Occipital lobe (tissue), 1 donor: ENCODE measurements at regions not wholly inside any gene's neighbourhood (a gene's known extent, or its start where the extent isn't known, plus 50 kb on each side); places are given as distances from the start of the nearest gene placed in this dataset.
"Not testable (repeated sequence)": the region's sequence is repeated elsewhere in the genome, so short reads cannot be mapped to it uniquely, and the experiment has no call there.

ENCODE experiments used
- DNase-seq: peaks from one replicate; lab custom pipeline; 2025; lab: John Stamatoyannopoulos, UW

DNA sequence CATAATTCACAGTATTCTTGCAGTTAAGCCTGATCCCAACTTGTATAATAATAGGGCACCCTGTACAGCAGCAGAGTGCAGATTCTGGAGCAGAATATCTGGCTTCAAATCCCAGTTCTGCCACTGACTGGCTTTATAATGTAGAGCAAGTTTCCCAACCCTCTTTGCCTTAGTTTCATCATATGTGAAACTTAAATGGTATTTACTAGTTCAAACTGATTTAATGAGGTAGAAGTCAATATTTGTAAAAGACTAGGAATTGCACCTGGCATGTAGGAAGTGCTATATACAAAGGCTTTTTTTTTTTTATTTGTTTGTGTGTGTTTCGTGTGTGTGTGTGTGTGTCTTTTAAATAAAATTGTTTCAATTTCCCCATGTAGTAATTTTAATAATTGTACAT, 125.9 kb downstream of the CCER1 start:
- no peak for DNase-seq

DNA sequence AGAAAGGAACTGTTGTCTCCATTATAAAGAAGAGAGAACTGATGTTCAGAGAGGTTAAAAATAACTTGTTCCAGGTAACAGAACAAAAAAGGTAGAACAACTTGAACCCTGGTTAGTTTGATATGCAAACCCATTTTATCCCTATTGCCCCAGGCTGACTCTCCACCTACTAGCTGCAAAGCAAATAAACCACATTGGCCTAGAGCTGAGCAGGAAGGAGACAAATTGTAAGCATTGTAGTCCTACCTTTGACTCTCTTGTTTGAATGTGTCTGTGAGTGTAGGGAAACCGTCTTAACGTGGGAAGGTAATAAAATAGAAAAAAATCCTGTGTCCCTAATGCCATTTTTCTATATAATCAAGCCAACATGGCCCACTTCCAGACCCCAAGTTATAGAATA, 126.4 kb downstream of the CCER1 start:
- DNase-seq, result no peak

DNA sequence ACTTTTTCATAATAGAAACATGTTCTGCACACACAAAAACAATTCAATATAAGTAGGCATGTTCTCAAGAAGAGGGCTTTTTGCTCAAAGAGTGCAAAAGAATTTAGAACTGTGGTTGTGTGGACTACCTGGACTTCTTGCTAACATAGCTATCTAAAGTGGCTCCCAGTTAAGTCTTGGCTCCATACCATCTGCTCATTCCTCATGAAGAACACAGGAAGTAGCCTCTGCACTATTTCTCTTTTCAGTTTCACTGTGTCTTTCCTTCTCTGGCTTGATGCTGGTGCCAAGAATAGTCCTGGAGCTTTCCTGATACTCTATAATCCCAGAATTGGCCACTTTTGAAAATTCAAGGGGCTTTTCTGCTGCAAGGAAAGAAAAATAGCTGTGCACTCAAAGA, 127.4 kb downstream of the CCER1 start:
- no peak for DNase-seq

DNA sequence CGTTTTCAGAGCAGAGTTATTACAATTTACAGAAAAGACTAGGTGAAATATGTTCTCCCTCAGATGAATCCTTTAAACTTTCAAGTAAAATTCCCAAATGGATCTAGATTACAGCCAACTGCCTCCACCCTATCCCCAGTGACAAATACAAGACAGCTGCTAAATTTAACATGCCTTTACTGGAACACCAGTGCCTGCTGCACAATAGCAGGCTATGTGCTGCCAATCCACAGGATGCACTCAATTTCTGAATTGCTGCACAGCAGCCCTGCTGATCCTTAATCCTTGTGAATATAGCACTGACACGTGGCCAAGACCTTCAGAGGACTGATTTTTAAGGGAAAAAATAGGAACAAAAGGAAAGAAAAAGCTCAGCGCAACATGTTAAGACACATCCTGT, 128.9 kb downstream of the CCER1 start:
- DNase-seq, result no peak

DNA sequence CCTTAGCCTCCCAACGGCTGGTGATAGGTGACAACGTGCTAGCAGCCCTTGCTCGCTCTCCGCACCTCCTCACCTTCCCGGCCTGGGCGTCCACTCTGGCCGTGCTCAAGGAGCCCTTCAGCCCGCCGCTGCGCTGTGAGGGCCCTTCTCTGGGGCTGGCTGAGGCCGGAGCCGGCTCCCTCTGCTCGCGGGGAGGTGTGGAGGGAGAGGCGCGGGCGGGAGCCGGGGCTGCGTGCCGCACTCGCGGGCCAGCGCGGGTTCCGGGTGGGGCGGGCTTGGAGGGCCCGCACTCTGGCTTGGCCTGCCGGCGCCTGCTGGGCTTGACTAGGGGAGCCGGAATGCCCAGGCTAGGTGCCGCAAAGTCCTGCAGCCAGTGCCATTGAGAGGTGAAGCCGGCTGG, 131.1 kb downstream of the CCER1 start:
- no peak for DNase-seq

DNA sequence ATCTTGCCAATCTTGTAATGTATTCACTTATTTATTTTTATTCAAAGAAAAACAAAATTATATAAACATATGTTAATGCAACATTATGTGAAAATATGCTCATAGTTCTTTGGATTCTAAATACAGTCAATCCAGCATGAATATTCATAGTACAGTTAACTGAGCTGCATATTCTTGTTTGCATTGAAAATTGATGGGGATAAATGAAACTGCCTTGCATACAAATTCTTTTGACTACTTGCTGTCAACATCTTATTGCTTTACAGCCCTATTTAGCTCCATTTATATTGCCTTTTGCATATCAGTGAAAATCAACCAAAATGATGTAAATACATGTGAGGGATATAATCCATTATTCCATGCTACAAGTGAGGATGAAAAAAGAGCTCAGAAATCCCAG, 135.3 kb downstream of the CCER1 start:
- DNase-seq, result no peak

DNA sequence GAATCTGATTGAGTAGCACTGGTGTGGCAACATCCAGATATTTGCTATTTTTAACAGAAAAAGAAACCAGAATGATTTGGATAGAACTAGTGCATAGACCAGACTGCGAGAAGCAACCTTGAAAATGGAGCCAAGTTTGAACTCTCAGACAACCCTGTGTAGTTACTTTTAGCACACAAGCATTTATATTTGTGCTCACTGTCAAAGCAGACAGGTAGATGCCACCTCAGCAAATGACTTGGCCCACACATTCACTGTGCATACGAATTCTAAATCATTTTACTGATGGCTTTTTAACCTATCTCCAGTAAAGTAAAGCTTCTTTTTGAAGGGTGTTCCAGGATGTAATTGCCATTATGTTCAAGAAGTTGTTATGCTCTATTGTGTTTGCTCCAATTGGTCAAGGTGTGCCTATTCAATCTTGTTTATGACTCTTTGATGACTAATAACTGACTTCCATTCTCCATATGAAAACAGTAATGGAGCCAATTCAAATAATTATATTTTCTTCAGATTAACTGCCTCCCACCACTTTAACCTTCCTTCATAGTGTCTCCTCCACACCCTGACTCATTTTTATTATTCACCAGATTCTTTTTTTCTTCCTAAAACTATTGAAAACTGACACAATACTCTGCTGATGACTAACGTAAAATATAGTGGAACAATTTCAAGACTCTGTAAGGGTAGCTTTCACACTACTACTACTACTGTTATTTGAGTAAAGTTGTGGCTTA, 138.5 kb downstream of the CCER1 start:
- no peak for DNase-seq

DNA sequence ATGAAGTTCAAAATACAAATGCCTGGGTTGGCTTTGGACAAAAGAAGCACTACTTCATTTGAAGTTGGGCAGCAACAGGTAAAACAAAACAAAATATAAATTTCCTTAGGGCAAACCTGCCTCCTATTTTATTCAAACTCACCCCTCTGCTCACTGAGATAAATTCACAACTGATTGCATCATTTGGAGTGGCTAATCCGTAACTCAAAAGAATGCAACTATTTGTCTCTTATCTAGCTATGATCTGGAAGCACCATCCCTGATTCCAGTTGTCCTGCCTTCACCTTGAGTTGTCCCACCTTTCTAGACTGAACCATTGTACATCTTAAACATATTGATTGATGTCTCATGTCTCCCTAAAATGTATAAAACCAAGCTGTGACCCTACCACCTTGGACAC, 145.0 kb downstream of the CCER1 start:
- DNase-seq, result no peak

DNA sequence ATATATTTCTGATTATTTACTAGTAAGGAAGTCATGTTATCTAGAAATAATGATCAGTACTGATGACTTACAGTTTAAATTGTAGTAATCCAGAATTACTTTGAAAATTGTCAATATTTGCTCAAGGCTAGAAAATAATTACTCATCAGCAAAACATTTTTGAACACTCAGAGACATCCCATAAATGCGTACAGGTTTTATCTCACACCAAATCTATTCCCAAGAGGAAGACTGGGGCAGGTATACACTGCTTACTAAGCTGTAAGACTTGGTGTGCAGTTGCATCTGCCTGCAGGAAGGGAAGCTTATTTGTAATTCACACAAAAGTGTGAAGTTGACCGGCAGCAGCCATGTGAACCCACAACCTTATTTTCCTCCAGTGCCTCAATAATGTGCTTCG, 146.4 kb downstream of the CCER1 start:
- DNase-seq, result no peak

DNA sequence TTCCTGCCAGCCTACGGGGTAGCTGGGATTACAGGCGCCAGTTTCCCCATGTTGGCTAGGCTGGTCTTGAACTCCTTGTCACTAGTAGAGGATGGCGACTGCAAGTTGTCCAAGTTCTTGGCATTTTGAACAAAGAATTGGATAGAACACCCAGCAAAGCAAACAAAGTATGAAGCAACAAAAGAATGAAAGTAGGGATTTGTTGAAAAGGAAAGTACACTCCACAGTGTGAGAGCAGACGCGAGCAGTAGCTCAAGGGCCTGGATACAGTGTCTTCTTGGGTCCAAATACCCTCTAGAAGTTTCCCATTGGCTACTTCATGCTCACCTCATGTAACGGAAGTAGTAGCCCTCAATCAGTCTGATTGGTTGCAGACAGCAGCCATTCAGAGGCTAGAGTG, 152.2 kb downstream of the CCER1 start:
- no peak for DNase-seq

DNA sequence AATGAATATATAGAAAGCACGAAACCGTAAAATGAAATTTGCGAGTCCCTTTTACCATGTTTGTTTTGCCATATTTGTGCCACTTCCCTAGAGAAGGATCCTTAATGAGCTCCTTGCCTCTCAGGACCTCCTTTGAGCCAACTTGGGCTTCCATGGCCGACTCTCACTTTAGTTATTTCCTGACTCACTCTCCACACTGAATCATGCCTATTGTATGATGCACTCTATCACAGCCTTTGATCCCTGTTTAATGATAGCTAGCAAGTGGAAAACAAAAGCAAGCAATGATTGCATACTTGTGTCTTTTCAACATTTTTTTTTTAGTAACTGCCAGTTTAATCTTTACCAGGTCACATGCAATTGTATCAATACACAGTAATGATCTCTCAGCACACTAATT, 153.2 kb downstream of the CCER1 start:
- DNase-seq, result no peak

DNA sequence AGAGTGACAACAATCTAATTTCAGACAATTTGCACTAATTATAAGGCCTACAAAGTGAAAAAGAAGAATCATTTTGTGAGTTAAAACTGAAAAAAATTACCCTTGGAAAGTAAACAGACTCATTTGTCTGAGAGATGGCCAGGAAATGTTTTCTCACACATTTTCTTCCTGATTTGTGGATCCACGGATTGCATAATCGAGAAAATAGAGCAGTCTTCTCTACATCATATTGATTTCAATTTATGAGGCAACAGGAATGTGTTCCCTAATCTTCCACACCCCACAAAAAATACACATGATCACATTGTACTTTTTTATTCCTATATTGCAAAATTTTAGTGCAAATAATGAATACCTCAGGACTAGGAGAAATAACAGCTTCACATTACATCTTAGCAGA, 160.8 kb downstream of the CCER1 start:
- no peak for DNase-seq

DNA sequence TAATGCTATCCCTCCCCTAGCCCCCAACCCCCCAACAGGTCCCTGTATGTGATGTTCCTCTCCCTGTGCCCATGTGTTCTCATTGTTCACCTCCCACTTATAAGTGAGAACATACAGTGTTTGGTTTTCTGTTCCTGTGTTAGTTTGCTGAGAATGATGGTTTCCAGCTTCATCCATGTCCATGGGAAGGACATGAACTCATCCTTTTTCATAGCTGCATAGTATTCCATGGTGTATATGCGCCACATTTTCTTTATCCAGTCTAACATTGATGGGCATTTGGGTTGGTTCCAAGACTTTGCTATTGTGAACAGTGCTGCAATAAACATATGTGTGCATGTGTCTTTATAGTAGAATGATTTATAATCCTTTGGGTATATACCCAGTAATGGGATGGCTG, 162.3 kb downstream of the CCER1 start:
- not testable (repeated sequence) for DNase-seq

DNA sequence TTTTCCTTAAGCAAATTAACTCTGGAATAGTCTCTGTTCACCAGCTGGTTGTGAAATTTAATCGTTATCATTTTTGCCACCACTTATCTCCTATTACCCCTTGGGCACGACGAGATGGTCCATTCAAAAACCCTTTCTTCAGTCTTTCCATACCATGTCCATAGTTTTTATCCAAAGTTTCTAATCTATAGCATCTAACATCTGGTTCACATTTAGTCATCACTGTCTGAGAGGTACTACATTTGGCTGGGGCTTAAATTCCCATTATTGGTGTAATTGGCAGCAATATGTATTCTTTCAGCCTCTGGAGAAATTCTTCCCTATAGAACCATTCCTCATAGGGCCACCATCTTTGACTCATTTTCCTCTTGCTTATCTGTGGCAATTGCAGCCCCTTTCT, 163.5 kb downstream of the CCER1 start:
- DNase-seq, result no peak

DNA sequence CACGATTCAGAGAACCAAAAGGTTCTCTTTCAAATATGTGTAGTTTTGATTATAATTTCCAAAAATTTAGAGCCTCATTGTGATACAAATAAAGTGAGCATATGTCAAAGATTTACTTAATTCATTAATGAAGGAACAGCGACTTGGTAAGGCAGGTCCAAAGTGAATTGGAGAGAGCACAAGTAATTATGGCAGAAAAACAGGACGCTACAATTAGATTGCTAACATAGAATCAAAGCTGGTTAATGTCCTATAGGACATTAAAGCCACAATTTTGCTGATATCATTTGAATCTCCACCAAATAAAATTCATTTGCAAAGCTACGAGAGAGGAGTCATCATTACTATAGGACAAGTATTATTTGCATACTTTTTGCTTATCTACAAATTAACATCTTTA, 164.2 kb downstream of the CCER1 start:
- no peak for DNase-seq

DNA sequence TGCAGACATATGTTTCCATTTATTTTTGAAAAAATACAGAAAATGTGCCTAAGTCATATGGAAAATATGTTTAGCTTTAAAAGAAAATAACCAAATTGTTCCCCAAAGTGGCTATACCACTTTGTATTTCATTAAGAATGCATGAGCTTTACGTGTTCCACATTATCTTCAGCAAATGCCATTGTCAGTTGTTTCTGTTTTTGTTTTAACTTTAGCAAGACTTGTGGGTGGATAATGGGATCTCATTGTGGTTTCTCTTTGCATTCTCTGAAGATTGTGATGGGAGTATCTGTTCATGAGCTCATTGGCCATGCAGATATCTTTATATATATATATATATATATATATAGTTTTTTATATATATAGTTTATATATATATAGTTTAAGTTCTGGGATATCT, 181.5 kb downstream of the CCER1 start:
- DNase-seq, result no peak

DNA sequence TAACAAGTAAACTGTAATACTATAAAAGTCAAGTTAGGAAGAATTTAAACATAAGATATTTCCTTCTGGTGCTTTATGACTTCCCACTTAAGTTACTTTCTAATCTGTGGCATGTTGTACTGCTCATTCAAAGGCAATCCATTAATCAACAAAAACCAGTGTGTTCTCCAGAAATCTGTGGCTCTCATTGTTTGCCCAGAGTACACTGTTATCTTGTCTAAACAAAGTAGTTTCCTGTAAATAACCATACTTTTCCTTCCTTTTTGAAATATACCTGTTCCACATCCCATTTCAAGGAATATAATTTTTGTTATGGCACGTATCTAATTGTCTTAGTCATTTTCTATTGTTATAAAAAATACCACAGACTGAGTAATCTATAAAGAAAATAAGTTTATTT, 184.1 kb downstream of the CCER1 start:
- DNase-seq, result no peak

DNA sequence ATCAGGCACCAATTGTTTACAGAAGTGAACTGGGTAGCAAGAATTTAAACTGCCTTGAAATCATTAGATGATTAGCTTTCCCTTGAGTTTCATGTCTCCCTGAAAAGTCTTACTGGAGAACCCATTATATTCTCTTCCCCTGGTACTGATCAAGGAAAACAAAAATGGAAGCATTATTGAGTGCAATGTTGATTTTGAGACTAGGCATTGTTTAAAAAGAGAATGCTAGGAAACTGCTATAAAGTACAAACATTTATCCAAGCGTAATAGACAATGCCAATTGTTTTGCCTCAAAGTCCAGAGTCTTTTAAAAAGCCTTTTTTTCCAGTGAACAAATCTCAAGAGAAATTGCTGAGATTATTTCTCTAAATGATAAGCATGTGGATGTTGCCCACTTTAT, 197.0 kb downstream of the CCER1 start:
- no peak for DNase-seq

DNA sequence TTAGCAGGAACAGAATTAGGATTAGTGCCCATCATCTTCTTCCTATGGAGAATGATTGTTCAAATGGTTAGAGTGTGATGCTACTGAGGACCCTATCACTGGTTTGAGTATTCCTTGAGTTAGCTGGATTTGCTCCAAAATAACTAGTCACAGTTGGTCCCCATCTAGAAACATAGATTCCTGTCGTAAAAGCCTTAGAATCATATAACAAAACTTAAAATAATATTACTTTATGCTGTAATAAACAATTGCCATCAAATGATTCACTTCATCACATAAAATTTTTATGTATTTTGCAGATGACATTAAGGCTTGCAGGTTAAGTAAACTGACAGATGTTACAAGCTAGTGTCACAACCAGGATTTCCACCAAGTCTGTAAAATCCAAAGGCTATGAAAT, 209.8 kb downstream of the CCER1 start:
- no peak for DNase-seq

DNA sequence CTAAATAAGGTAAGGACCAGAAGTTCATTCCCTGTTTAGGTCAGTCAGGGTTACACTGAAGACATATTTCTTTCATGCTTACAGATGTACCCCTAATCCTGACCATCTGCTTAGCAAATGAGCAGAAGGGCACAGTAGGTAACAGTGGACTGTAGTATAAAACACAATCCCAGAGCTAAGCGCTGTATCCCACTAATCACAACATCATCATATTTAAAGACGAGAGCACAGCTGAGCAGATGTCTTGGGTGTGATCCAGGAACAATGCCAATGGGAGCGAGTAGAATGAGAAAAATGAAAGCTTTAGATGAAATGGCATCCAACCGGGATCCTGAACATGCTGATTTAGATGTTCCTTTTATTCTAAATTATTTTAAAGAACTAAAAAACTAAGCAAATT, 213.4 kb downstream of the CCER1 start:
- DNase-seq, result no peak

DNA sequence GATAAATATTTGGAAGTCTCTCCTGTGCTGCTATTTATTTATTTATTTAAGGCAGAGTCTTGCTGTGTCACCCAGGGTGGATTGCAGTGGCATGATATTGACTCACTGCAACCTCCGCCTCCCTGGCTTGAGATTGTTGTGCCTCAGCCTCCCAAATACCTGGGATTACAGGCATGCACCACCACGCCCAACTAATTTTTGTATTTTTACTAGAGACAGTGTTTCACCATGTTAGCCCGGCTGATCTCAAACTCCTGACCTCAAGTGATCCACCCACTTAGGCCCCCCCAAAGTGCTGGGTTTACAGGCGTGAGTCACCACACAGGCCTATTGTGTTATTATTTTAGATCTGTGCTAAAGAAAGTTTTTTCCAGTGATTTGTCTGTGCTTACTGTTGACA, 225.2 kb downstream of the CCER1 start:
- DNase-seq, result no peak

DNA sequence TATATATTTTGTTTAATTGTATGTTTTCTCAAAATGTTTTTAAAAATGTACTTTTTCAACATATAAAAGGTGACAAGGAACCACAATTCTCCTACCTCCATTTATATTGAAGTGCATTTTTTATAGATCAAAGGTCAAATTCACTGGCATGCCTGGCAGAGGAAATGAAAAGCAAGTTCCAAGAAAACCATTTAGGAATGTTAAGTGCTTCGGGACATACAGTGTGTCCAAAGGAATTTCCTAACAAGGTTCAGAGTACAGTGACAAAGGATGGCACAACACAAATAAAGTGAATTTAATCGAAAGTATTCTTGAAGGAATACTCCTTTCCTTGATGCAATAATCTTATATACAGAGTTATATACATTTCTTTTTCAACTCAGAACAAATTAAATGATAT, 242.3 kb downstream of the CCER1 start:
- no peak for DNase-seq

DNA sequence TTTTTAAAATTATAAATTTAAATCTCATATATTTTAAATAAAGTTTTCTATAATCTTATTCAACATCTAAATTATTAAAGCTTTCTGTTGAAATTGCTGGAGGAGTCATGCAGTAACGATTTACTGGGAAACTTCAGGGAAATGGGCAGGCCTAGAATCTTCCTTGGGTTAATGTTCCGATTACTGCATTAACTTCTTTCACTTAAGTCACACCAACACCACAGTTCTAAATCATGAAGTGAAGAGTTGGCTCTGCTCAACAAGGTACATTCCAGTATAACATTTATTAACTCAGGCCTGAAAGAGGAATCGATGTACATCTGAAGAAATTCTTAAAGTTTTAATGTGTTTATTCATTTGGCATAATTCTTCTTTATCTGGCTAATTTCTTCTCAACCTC, 244.3 kb downstream of the CCER1 start:
- DNase-seq, result no peak

DNA sequence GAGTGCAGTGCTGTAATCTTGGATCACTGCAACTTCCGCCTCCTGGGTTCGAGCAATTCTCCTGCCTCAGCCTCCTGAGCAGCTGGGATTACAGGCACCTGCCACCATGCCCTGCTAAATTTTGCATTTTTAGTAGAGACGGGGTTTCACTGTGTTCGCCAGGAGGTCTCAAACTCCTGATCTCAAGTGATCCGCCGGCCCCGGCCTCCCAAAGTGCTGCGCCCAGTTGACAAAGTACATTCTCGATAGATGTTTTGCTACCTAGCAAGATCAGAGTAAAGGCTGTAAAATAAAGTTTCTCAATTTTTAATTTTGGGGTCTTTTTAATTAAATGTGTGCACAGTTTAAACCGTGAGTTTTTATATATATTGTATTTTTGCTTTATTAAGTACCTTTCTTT, 248.9 kb downstream of the CCER1 start:
- DNase-seq, result no peak
